Panc1 (cell line): ENCODE measurements at regions not wholly inside any gene's neighbourhood (a gene's known extent, or its start where the extent isn't known, plus 50 kb on each side); places are given as distances from the start of the nearest gene placed in this dataset.

Source experiments
- POLR2AphosphoS5 ChIP-seq: IDR thresholded peaks from 2 replicates; pipeline ENCODE4 v1.6.1; 2012; ENCODE audit warnings: mild to moderate bottlenecking, low read depth, low read length, moderate library complexity
- SIN3A ChIP-seq: IDR thresholded peaks from 2 replicates; pipeline ENCODE4 v1.6.1; 2012; ENCODE audit warnings: low read depth, mild to moderate bottlenecking, low read length, moderate library complexity, borderline replicate concordance; ENCODE audit not compliant: insufficient read depth
- TF ChIP-seq, protein P1 (sequence below): fragments of 450-650 bp; IDR thresholded peaks from 2 replicates; pipeline ENCODE4 v1.5.1; 2017; ENCODE audit warnings: mild to moderate bottlenecking

DNA sequence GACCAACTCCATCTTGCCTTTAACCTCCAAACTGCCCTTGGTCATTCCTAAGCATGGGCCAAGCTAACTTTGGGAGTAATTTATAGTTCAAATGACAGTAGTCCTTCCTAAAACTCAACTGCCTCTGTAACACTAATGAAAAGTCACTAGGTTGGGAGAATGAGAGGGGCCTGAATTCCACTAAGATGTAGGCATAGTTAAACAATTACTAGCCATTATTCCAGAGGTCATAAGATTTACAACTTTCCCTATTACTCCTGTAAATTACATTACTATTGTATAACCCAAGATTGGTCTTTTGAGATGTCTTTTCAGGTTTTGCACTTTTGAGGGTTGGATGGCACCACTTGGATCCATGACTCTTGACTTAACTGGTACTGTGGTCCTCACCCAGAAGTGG, 94.6 kb downstream of the SPP2 start:
- TF ChIP-seq, protein P1, sequence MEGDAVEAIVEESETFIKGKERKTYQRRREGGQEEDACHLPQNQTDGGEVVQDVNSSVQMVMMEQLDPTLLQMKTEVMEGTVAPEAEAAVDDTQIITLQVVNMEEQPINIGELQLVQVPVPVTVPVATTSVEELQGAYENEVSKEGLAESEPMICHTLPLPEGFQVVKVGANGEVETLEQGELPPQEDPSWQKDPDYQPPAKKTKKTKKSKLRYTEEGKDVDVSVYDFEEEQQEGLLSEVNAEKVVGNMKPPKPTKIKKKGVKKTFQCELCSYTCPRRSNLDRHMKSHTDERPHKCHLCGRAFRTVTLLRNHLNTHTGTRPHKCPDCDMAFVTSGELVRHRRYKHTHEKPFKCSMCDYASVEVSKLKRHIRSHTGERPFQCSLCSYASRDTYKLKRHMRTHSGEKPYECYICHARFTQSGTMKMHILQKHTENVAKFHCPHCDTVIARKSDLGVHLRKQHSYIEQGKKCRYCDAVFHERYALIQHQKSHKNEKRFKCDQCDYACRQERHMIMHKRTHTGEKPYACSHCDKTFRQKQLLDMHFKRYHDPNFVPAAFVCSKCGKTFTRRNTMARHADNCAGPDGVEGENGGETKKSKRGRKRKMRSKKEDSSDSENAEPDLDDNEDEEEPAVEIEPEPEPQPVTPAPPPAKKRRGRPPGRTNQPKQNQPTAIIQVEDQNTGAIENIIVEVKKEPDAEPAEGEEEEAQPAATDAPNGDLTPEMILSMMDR: no peak
- TF ChIP-seq POLR2AphosphoS5: no peak
- TF ChIP-seq SIN3A: no peak
